Gastroesophageal sphincter (tissue), 3 donors: ENCODE measurements at regions not wholly inside any gene's neighbourhood (a gene's known extent, or its start where the extent isn't known, plus 50 kb on each side); places are given as distances from the start of the nearest gene placed in this dataset.

Source experiments
- CTCF ChIP-seq, 4 experiments: fragments of 200-600 bp in 2 of 4; fragments of 450-650 bp in 2 of 4; sonication (generic) in 1 of 4; IDR thresholded peaks; one replicate each; pipeline ENCODE4 v1.5.1; 2017 to 2019; ENCODE audit warnings: antibody characterized with exemption in 4 of 4, mild to moderate bottlenecking in 2 of 4, moderate library complexity in 2 of 4
- EP300 ChIP-seq: sonication (generic); formaldehyde crosslinking; IDR thresholded peaks from one replicate; pipeline ENCODE4 v1.6.1; 2017; ENCODE audit warnings: antibody characterized with exemption, mild to moderate bottlenecking
- POLR2A ChIP-seq, 2 donors: fragments of 450-650 bp; IDR thresholded peaks; one replicate each; pipeline ENCODE4 v1.6.1; 2017; ENCODE audit warnings: antibody characterized with exemption in 2 of 2, mild to moderate bottlenecking in 2 of 2, moderate library complexity in 1 of 2

- no peak for TF ChIP-seq CTCF (IDR thresholded peaks at IDR 0.05)
- TF ChIP-seq EP300, result no peak
- TF ChIP-seq POLR2A (IDR thresholded peaks at IDR 0.05), result no peak
Observed at GRCh38 chr2:180669016-180669415, 311.4 kb upstream of the UBE2E3 start.
